HG03520 (cell line): ENCODE measurements at regions not wholly inside any gene's neighbourhood (a gene's known extent, or its start where the extent isn't known, plus 50 kb on each side); places are given as distances from the start of the nearest gene placed in this dataset.
"Not testable (repeated sequence)": the region's sequence is repeated elsewhere in the genome, so short reads cannot be mapped to it uniquely, and the experiment has no call there.

Experiments
- ATAC-seq: cut with Tn5 transposase; IDR thresholded peaks from one replicate; pipeline ENCODE4 v1.9.1; 2021; ENCODE audit warnings: mild to moderate bottlenecking, moderate library complexity; ENCODE audit not compliant: unreplicated experiment

- no peak for ATAC-seq
Measured at GRCh38 chr2:56934866-56935265, 751.1 kb downstream of the CCDC85A start.

GRCh38 chr2:56940054-56940453 is 756.3 kb downstream of the CCDC85A start:
- no peak for ATAC-seq

DNA sequence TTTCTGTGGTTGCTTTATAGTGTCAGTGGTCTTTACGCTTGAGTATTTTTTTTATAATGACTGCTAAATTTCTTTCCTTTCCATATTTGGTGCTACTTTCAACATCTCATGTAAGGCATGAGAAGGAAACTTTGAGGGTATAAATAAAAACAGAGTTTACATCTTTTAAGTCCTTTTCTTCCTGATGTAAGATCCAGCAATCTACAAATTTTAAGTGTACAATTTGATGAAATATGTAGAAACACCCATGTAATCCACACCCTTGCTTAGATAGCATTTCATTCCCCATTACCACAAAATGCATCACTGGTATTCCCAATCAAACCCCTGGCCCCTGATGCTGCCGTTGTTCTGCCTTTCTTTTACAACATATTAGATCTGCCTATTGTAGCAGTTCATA is 769.1 kb downstream of the CCDC85A start:
- ATAC-seq: no peak

DNA sequence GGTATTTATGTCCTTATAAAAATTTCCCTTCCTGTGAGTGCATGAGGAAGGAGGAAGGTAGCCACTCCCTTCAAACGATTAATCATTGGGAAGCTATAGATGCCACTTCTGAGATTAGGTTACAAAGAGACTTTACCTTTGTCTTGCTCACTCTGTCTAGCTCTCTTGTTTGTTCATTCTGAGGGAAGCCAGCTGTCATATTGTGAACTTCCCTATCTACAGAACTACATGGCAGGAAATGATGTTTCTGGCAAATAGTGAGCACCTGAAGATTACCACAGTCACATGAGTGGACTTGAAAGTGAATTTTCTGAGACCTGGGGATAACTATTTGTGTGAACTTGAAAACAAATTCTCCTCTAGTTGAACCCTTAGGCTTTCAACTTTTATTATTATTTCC is 776.8 kb downstream of the CCDC85A start:
- ATAC-seq: no peak

DNA sequence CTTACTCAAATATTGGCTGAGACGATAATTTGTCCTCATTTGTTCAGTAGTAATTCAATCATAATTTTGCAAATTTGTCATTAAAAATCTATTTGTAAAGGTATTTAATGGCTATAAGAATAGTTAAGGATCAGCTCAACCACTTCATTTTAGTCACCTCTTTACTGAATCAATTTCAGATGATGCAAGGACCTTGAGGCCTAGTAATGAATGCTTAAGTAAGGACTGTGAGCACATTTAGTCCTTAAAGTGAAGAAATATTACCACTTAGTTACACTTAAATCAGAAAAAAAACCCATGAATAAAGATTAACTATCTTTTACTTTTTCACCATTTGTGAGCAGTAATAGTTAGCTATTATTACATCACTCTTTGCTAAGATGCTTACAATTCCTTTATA is 778.9 kb downstream of the CCDC85A start:
- ATAC-seq: no peak

- no peak for ATAC-seq
Measured at GRCh38 chr2:56969513-56969912, 785.7 kb downstream of the CCDC85A start.

DNA sequence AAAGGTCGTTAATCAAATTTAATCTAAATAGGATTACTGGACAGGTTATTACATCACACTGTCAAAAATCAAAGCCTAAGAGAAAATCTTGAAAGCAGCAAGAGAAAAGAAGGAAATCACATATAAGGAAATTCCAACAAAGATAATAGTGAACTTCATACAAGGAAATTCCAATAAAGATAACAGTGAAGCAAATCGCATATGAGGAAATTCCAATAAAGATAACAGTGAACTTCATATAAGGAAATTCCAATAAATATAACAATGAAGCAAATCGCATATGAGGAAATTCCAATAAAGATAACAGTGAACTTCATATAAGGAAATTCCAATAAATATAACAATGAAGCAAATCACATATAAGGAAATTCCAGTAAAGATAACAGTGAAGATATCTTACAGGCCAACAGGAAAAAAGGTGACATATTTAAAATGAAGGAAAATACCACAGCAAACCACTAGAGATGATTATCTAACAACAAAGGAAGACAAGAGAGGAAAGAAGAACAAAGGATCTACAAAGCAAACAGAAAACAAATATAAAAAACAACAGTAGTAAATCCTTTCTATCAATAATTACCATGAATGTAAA is 787.7 kb downstream of the CCDC85A start:
- ATAC-seq: no peak

- no peak for ATAC-seq
Measured at GRCh38 chr2:56981554-56981953, 797.8 kb downstream of the CCDC85A start.

DNA sequence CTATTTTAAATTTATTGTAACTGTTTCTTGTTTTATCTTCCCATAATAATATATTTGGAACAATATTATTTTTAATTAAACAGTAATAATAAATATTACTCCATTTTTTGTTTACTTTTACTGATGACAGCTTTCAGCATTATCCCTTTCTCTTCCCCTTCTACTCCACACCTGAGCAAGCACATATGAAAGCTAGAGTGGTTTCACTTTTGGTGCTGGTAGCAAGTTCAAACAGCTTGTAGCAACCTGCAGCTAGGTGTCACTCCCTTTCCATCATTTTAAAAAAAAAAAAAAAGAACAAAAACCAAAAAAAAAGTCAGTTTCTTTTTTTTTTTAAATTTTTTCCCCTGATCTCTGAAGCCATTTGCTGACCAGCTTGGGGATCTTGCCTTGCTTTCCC is 801.8 kb downstream of the CCDC85A start:
- no peak for ATAC-seq

GRCh38 chr2:57022496-57022895 is 838.7 kb downstream of the CCDC85A start:
- no peak for ATAC-seq

DNA sequence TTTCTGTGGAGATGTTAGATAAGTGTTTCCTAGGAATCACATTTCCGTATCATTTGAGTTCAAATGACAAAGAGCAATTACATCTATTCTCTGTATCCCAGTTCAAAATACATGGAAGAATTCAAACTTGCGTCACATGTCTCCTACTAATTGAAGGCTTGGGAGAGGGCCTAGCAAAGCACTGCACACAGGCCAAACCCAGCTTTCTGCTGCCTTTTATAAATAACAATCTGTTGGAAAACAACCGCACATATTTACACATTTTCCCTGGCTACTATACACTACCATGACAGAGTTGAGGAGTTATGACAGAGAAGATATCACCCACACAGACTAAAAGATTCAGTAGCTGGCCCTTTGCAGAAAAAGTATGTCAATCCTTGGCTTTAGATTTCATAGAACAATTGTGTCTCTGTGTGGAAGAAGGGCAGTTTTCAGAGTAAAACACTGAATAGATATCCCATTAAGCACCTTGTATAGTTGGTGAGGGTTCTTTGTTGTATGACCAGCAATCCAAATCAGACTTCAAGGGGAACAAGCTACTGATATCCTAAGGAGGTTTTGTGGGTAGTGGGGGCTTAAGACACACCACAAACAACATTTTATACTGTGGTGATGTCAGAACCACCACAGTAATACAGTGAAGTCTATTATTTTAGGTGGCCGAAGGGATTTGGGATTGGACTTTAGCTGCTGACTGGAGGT is 861.3 kb downstream of the CCDC85A start:
- ATAC-seq: no peak

DNA sequence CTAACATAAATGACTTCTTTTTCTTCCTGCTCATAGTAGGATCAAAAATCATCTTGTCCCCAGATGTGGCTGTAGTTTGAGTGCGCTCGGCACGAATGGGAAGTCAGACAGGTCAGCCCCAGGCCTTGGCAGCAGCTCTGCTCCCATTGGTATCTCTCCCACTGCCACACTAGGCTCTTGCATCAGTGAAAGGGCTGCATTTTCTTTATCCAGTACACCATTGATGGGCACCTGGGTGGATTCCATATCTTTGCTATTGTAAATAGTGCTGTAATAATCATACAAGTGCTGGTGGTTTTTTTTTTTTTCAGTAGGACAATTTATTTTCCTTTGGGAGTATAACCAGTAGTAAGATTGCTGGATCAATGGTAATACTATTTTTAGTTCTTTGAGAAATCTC is 865.5 kb downstream of the CCDC85A start:
- no peak for ATAC-seq

DNA sequence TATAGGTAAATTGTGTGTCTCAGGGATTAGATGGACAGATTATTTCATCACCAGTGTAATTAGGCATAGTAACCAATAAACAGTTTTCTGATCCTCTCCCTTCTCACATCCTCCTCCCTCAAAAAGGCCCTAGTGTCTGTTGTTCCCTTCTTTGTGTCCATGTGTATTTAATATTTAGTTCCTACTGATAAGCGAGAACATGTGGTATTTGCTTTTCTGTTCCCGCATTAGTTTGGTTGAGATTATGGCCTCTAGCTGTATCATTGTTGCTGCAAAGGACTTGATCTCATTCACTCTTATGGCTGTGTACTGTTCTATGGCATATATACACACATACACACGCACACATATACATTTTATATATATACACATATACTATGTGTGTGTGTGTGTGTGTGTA is 866.2 kb downstream of the CCDC85A start:
- ATAC-seq: no peak

GRCh38 chr2:57066301-57066700 is 882.5 kb downstream of the CCDC85A start:
- ATAC-seq: not testable (repeated sequence)

DNA sequence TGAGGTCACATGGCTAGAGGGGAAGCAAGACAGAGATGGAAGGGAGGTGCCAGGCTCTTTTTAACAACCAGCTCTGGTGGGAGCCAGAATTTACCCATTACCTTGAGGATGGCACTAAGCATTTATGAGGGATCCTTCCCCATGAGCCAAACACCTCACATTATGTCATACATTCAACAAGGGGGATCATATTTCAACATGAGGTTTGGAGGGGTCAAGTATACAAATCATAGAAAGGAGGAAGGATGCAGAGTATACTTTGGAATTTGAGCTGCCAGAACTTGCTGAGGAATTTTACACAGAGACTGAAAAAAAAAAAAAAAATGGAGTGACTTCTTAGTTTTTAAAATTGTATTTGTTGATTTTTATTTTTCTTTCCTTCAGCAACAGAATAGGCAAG is 891.4 kb downstream of the CCDC85A start:
- ATAC-seq: no peak

- no peak for ATAC-seq
Measured at GRCh38 chr2:57080035-57080434, 896.2 kb downstream of the CCDC85A start.

DNA sequence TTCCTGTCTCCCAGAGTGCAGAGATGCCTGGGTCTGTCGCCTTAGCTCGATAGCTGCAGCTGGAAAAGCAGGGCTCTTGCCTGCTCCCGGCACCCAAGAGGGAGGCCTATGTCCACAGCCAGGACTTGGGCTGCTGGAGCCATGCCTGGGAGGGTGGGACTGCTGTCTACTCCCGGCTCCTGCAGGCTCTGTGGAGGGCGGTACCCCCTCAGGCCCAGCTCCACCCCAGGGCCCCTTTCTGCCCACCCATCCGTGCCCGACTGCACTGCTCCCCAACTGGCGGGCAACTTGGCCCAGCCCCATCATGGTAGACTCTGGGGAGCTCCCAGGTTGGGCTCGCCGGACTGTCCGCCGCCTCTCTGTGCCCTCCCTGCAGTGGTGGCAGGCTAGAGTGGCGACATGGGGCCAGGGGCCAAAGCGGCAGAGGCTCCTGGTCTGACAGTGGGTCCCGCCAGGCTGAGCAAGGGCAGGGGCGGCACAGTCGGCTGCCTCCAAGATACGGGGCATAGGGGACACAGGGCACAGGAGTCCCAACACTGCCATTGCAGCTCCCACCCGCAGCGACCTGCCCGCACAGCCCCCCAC is 901.0 kb downstream of the CCDC85A start:
- no peak for ATAC-seq

- ATAC-seq: no peak
Measured at GRCh38 chr2:57093020-57093419, 909.2 kb downstream of the CCDC85A start.

- no peak for ATAC-seq
Measured at GRCh38 chr2:57097855-57098254, 914.1 kb downstream of the CCDC85A start.

DNA sequence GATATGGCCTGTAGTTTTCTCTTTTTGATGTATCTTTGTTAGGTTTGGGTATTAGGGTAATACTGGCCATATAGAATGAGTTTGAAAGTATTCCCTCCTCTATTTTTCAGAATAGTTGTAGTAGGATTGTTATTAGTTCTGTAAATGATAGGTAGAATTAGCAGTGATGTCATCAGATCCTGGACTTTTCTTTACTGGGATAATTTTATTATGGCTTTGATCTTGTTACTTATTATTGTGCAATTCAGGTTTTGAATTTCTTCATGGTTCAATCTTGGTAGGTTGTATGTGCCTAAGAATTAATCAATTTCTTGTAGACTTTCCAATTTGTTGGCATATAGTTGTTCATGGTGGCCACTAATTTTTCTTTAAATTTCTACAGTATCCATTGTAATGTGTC is 916.6 kb downstream of the CCDC85A start:
- no peak for ATAC-seq

GRCh38 chr2:57105694-57106093 is 921.9 kb downstream of the CCDC85A start:
- no peak for ATAC-seq

DNA sequence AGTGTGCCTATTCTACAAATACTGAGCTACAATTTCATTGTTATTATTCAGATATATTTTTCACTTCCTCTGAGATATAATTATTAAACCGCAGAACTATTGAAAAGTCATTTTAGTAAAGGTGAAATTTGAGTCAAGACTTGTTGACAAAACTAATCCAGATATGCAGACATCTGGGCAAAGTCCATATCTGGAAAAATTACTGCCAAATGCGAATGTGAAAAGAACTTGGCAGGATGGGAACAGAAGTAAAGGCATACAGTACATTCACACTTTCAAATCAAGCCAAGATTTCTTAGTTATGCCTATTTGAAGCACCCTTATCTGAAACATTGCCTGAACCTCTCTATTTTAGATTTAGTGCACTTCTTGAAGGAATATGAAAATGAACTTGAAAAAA is 923.6 kb downstream of the CCDC85A start:
- no peak for ATAC-seq

GRCh38 chr2:57111531-57111930 is 927.7 kb downstream of the CCDC85A start:
- no peak for ATAC-seq
